Ovary (tissue), 3 donors: ENCODE measurements at regions not wholly inside any gene's neighbourhood (a gene's known extent, or its start where the extent isn't known, plus 50 kb on each side); places are given as distances from the start of the nearest gene placed in this dataset.

Experiments used
- CTCF ChIP-seq, 3 donors: fragments of 450-650 bp in 2 of 3; fragments of 200-600 bp in 1 of 3; IDR thresholded peaks; one replicate each; pipeline versions ENCODE4 v1.5.1 to v1.8.0; 2016 to 2022; ENCODE audit warnings: antibody characterized with exemption in 3 of 3, mild to moderate bottlenecking in 1 of 3
- EP300 ChIP-seq: sonication (generic); formaldehyde crosslinking; IDR thresholded peaks from one replicate; pipeline ENCODE4 v1.6.1; 2017; ENCODE audit warnings: antibody characterized with exemption
- POLR2A ChIP-seq: fragments of 450-650 bp; IDR thresholded peaks from one replicate; pipeline ENCODE4 v1.6.1; 2017; ENCODE audit warnings: antibody characterized with exemption, mild to moderate bottlenecking, moderate library complexity
- donor health status: DM: no; HTN: no; CAD: no.

- TF ChIP-seq CTCF (IDR thresholded peaks at IDR 0.05) (no peak), POLR2A (no peak), EP300 (no peak)
Measured at GRCh38 chrX:40807384-40807783, 72.0 kb upstream of the MED14 start.
